NCI-H69 (cell line): ENCODE measurements at regions not wholly inside any gene's neighbourhood (a gene's known extent, or its start where the extent isn't known, plus 50 kb on each side); places are given as distances from the start of the nearest gene placed in this dataset.
"Not testable (repeated sequence)": the region's sequence is repeated elsewhere in the genome, so short reads cannot be mapped to it uniquely, and the experiment has no call there.

Experiments
- DNase-seq: peaks from one replicate; lab custom pipeline; 2025; lab: John Stamatoyannopoulos, UW

GRCh38 chr13:69274231-69274630 is 833.4 kb upstream of the ATXN8OS start:
- no peak for DNase-seq

DNA sequence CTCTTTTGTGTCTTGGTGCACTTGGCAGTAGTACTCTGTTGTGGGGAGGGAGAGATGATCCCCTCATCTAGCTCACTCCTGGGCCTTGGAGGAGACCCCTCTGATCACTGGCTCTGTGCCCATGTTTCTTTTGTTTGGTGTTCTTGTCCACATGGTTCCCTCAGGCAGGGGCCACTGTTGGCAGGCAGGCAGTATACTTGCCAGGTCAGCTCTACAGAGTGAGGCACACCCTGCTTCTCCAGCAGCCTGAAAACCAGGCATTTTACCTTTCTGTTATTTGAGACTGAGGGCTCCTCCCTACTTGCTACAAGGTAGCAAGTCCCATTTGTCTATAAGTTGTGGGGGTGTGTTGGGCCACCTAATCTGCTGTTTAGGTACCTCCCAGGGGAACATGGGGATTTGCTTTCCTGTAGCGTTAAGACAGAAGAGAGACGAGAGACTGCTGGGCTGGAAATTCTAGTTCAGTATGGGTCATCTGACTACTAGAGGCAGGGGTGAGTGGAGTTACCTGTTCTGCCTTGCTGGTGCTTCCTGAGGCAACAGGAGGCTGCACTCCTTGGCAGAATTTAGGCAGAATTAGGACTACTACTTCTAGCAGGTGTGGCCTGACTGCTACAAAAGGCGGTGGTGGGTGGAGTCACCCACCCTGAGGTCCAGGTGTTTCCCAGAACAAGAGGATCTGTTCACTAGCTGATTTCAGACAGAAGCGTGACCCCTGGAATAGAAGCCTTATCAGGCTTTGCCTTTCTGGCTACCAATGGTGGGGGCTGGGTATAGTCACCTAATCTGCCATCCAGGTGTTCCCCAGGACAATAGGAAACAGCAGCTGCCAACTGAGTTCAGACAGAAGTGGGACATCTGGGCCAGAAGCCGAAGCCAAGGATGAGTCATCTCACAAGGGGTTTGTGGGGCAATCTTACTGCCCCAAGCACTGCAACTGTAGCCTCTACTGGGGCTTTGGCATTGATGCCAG is 843.0 kb upstream of the ATXN8OS start:
- DNase-seq: peak; percentile 95

- peak; percentile 43 for DNase-seq
Observed at GRCh38 chr13:69243366-69243765, 864.3 kb upstream of the ATXN8OS start.

DNA sequence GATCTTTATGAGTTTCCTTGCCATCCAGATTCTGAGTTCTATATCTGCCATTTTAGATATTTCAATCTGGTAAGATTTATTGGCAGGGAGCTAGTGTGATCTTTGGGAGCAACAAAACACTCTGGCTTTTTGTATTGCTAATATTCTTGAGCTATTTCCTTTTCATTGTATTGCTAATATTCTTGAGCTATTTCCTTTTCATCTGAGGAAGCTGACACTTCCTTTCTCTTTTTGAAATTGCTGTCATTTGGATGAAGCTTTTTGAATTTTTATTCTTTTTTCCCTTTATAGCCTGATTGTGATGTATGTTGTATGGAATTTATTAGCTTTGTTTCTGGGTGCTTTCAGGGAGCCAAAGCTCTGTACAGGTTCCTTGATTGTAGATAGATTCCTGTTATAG is 873.5 kb upstream of the ATXN8OS start:
- no peak for DNase-seq

DNA sequence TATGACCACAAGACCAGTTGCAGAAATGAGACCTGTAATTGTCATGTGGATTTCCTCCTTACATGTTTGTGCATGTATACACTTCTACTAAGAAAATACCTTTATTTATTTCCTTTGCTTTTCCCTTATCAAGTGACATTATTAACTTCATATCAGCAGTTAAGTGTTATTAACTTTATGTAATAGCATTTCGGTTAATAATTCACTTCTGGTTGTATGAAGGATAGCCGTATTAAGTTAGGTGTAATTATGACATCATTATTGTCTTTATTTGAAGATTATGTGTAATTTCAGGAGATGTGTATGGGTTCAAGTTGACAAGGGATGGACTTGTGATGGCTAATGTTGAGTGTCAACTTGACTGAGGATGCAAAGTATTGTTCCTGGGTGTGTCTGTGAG is 881.2 kb upstream of the ATXN8OS start:
- no peak for DNase-seq

- DNase-seq: not testable (repeated sequence)
Observed at GRCh38 chr13:69221633-69222498, 885.8 kb upstream of the ATXN8OS start.

GRCh38 chr13:69213396-69213795 is 894.2 kb upstream of the ATXN8OS start:
- peak; percentile 49 for DNase-seq

- DNase-seq: no peak
Observed at GRCh38 chr13:69204620-69205019, 903.0 kb upstream of the ATXN8OS start.

DNA sequence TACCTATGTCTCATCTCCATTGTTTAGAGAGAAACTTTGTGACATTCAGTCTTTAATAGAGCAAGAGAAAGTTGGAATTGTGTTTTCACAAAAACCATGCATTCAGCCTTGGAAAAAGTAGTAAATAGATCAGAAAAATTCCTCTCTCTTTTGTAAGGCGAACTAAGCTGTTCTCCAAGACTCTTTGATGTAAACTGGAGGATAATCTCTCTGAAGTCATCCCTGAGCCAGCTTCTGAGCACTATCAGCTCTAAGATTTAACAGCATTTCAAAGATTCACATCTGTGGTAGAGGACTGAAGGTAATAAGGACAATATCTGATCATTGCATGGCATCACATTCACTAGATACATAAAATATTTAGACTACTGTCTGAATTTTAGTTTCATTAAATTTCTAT is 904.6 kb upstream of the ATXN8OS start:
- DNase-seq: no peak

DNA sequence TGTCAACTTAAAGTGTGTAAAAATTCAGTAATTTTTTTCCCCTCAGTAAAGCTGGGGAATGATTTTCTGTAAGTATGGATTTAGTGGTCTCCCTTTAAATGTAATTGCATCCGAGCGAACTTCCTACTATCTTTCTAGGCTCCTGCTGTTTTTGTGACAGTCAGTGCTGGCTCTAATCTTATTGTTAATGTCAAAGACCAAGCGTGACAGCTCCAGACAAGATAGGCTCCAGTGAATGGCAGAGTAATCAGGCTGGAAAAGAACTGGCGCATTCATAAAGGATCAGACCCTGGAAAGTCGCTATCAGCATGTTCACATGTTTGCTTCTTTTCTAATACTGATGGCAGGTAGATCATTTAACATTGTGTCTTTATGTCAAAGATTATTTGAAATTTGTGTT is 908.0 kb upstream of the ATXN8OS start:
- peak; percentile 73 for DNase-seq

DNA sequence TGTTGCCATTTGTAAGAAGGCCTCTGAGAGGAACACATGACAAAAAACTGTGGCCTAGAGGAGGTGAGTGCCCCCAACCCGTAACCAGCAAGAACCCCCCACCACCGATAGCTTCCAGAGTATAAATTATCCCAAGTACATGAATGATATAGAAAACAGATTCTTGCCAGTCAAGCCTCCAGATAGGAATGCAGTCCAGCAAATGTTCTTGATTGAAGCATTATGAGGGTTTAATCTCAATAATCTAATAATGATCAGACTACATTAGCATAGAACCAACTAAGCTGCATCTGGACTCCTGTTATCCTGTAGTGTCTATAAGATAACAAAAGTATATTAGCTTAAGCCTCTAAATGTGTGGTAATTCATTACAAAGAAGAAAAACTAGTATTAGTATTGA is 908.9 kb upstream of the ATXN8OS start:
- no peak for DNase-seq

DNA sequence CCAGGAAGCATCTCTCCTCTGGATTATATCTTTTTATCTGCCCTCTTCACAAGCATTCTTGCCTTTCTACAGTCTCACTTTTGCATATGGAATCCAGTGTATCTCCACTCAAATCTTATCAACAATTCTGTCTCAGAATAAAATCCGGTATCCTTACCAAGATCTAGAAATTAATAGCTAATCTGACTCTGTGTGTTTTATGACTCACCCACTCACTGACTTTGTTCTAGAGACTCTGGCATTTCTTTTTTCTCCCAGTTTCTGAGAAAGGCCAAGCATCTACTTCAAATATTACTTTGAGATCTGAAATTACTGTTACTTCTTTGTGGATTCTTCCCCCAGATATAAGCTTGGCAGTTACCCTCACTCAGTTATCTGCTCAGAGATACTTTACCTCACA is 913.5 kb upstream of the ATXN8OS start:
- no peak for DNase-seq

GRCh38 chr13:69180034-69180433 is 927.6 kb upstream of the ATXN8OS start:
- DNase-seq: peak; percentile 57

DNA sequence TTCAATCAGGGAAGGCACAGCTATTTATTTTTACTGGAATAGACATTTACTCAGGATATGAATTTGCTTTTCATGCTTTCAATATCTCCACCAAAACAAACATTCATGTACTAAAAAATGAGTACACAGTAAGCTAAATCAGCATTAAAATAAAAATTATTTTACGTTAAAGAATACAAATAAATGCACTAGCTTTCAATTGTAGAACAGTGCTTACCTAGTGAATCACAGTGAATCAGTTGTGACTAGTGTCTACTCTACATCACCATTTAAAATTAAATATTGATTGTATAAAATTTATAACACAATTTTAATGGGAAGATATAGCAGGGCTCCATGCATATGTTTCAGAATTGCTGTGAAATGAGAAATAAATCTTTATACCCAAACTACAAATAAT is 929.6 kb upstream of the ATXN8OS start:
- DNase-seq: no peak

GRCh38 chr13:69168436-69168835 is 939.2 kb upstream of the ATXN8OS start:
- no peak for DNase-seq

GRCh38 chr13:69155136-69155535 is 952.5 kb upstream of the ATXN8OS start:
- no peak for DNase-seq

- no peak for DNase-seq
Observed at GRCh38 chr13:69142101-69142500, 965.5 kb upstream of the ATXN8OS start.

DNA sequence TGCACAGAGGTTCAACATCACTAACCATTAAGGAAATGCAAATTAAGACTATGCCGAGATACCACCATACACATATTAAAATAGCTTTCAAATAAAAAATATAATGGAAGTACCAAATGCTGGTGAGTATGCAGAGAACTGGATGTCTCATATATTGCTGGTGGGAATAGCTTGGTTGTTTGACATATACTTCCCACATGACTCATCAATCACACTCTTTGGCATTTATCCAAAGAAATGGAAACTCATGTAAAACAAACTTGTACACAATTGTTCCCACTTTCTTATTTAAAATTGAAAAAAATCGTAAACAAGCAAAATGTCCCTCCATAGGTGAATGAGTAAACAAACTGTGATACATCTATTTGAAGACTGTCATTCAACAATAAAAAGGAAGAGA is 982.6 kb upstream of the ATXN8OS start:
- no peak for DNase-seq

DNA sequence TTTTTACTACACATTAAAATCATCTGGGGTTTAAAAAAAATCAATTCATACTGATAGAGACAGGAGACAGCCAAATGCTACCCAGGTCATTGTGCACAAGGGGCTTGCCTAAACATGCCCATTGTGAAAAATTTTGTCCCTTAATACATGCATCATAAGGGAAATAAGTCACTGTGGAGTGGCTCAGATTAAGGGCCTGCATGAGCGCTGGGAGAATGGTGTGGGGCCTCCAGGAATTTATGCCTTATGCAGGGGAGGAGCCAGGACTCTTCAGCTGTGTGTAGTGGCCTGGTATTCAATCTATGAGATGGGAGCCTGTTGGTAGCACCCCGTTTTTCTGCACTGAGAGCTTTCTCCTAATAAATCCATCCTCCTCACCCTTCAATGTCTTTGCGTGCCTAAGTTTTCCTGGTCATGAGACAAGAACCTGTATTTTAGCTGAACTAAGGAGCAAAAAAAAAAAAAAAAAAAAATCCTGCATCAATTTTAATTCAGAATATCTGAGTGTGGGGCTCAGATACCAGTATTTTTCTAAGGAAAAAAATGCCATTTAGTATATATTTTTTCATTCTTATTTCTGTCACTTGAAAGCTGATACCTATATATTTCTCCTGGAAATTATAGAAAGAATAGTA is 997.6 kb upstream of the ATXN8OS start:
- peak; percentile 15 for DNase-seq

- DNase-seq: no peak
Observed at GRCh38 chr13:69108486-69108885, 999.1 kb upstream of the ATXN8OS start.

DNA sequence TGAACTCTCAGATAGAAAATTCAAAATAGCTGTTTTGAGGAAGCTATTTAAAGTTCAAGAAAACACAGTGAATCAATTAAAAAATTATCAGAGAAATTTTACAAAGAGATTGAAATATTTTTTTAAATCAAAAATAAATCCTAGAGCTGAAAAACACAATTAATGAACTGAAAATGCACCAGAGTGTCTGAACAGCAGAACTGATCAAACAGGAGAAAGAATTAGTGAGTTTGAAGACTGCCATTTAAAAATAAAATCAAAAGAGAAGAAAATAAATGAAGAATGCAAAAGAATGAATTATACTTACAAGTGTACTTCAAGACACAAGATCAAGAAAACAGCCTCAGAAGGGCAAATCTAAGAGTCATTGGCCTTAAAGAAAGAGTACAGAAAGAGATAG is 1000.2 kb upstream of the ATXN8OS start:
- no peak for DNase-seq

- DNase-seq: no peak
Observed at GRCh38 chr13:69101841-69102240, 1005.8 kb upstream of the ATXN8OS start.
